ENCODE measurements at regions not wholly inside any gene's neighbourhood (a gene's known extent, or its start where the extent isn't known, plus 50 kb on each side); places are given as distances from the start of the nearest gene placed in this dataset.

GRCh38 chr2:236916651-236917050, 169.0 kb upstream of the COPS8 start:
- Histone ChIP-seq H2AFZ (ENCODE audit: low read length) (no peak overlapping the region), H3K9me3 (ENCODE audit: low read length) (no peaks in the 10 kb centered on the region), H3K4me3 (replicated peaks in 1 of 3; ENCODE audit: insufficient read depth in 1 of 3, low read depth in 2 of 3, low read length in 3 of 3) (no peak overlapping the region), H3K36me3 (replicated peaks in 1 of 2; ENCODE audit: control insufficient read depth in 1 of 2, insufficient read depth in 2 of 2, low read length in 2 of 2) (no peaks in the 10 kb centered on the region), H3K4me1 (ENCODE audit: insufficient read depth, low read length) (no peaks in the 10 kb centered on the region), H3K4me2 (ENCODE audit: low read depth, low read length) (no peak overlapping the region), H3K27ac (ENCODE audit: extremely low read length, insufficient read depth, low read length) (no peak overlapping the region), H3K27me3 (ENCODE audit: control insufficient read depth in 1 of 2, insufficient read depth in 2 of 2, low read length in 2 of 2) (peaks cover 2 to 23% of the 10 kb centered on the region in 2 experiments; a peak in 3 of 5 replicates), H4K20me1 (ENCODE audit: insufficient read depth, low read length) (no peaks in the 10 kb centered on the region), H3K79me2 (ENCODE audit: insufficient read depth, low read length) (no peaks in the 10 kb centered on the region), H3K9ac (ENCODE audit: insufficient read depth, low read depth, low read length) (no peak overlapping the region)
- TF ChIP-seq POGK (CRISPR knock-in tag; conservative IDR thresholded peaks at IDR 0.05) (no peak), PAF1 (CRISPR knock-in tag; IDR thresholded peaks at IDR 0.05) (no peak), ZBTB26 (CRISPR knock-in tag; IDR thresholded peaks at IDR 0.05; ENCODE audit: borderline replicate concordance) (no peak), RAD21 (CRISPR knock-in tag; IDR thresholded peaks at IDR 0.05) (no peak), ZFP36L1 (CRISPR knock-in tag; IDR thresholded peaks at IDR 0.05) (no peak), SMAD9 (CRISPR knock-in tag; IDR thresholded peaks at IDR 0.05) (no peak), ZNF12 (CRISPR knock-in tag; IDR thresholded peaks at IDR 0.05) (no peak), KDM2A (CRISPR knock-in tag; IDR thresholded peaks at IDR 0.05; ENCODE audit: borderline replicate concordance, low read depth) (no peak), ZNF609 (CRISPR knock-in tag; IDR thresholded peaks at IDR 0.05; ENCODE audit: borderline replicate concordance) (no peak), SIN3B (IDR thresholded peaks at IDR 0.05; ENCODE audit: low read length) (no peak), ELK4 (CRISPR knock-in tag; IDR thresholded peaks at IDR 0.05; ENCODE audit: borderline replicate concordance) (no peak), PHB2 (IDR thresholded peaks at IDR 0.05; ENCODE audit: partially characterized antibody) (no peak), MBD4 (IDR thresholded peaks at IDR 0.05; ENCODE audit: borderline replicate concordance, low read length) (no peak), ZNF354B (CRISPR knock-in tag; IDR thresholded peaks at IDR 0.05) (no peak), DMAP1 (CRISPR knock-in tag; IDR thresholded peaks at IDR 0.05) (no peak), ZC3H13 (CRISPR knock-in tag; IDR thresholded peaks at IDR 0.05) (no peak), ARHGAP35 (CRISPR knock-in tag; IDR thresholded peaks at IDR 0.05; ENCODE audit: borderline replicate concordance) (no peak), BRCA1 (CRISPR knock-in tag; IDR thresholded peaks at IDR 0.05) (no peak)
- DNase-seq (ENCODE audit: low spot score), result no peak
- in situ Hi-C loops (cut with HindIII; ENCODE audit: extremely low pct_ligation_motif_present, low pct_unique_long_range_greater_than_20kb) (no loop called here), intact Hi-C loops (cut with micrococcal nuclease; ENCODE audit: unreplicated experiment) (no loop called here)
- ChIA-PET POLR2A (no interaction called here), CTCF (ENCODE audit: low intra/inter-chr PET ratio, low total read pairs) (no interaction called here)
- WGBS (ENCODE audit: low lambda C conversion rate), result 0% methylated on average over 4 of the region's 4 CpGs
- FAIRE-seq, result no peak
- no TSS peak for BruUV-seq (replicated peaks)
- ATAC-seq, result no peak

All from HepG2 (cell line).